ENCODE measurements at regions not wholly inside any gene's neighbourhood (a gene's known extent, or its start where the extent isn't known, plus 50 kb on each side); places are given as distances from the start of the nearest gene placed in this dataset.
A peak's percentile ranks its signal among the peaks of the same experiment; 100 is the strongest.

DNA sequence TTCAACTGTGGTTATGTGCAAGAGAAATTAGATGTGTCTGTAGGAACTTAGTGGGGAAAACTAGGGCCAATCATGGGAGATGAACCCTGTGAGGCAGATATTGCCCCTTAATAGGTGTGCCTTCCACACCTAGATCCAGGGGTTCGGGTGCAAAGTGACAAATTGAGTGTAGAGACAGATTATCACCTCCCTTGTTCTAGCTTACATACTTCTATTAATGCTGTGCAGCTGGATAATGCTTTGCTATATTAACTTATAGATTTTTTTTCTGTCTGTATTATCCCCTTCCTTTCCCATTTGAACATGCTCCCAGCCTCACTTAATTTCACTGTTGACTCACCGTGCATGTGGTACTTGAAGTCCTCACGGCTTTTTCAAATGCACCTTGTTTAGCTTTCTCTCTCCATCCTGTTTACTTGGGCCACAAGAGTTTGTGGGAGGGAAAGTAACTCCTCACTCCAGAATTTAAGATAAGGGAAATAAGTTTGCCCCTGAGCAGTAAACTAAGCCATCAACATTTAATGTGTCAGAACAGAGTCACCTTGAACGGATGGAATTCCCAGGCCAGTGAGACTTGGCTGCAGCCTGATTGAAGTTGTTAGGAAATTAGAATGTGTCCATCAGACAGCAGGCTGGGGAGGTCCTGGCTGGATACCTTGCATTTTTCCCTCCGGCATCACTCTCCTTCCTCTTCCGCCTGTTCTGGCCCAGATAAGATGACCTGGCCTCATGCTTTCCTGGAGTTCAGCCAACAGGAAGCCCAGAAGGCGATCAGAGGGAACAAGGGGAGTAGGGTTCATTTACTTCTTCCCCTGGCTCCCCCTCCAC is 478.4 kb downstream of the BCOR start (continued):
- TF ChIP-seq, protein P1, sequence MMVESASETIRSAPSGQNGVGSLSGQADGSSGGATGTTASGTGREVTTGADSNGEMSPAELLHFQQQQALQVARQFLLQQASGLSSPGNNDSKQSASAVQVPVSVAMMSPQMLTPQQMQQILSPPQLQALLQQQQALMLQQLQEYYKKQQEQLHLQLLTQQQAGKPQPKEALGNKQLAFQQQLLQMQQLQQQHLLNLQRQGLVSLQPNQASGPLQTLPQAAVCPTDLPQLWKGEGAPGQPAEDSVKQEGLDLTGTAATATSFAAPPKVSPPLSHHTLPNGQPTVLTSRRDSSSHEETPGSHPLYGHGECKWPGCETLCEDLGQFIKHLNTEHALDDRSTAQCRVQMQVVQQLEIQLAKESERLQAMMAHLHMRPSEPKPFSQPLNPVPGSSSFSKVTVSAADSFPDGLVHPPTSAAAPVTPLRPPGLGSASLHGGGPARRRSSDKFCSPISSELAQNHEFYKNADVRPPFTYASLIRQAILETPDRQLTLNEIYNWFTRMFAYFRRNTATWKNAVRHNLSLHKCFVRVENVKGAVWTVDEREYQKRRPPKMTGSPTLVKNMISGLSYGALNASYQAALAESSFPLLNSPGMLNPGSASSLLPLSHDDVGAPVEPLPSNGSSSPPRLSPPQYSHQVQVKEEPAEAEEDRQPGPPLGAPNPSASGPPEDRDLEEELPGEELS (CRISPR knock-in tag; IDR thresholded peaks at IDR 0.05; ENCODE audit: borderline replicate concordance): no peak
- TF ChIP-seq, protein P2, sequence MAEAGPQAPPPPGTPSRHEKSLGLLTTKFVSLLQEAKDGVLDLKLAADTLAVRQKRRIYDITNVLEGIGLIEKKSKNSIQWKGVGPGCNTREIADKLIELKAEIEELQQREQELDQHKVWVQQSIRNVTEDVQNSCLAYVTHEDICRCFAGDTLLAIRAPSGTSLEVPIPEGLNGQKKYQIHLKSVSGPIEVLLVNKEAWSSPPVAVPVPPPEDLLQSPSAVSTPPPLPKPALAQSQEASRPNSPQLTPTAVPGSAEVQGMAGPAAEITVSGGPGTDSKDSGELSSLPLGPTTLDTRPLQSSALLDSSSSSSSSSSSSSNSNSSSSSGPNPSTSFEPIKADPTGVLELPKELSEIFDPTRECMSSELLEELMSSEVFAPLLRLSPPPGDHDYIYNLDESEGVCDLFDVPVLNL (CRISPR knock-in tag; IDR thresholded peaks at IDR 0.05; ENCODE audit: low read depth): no peak
- TF ChIP-seq SMAD4 (CRISPR knock-in tag; conservative IDR thresholded peaks at IDR 0.05) (no peak), NR2C2 (CRISPR knock-in tag; IDR thresholded peaks at IDR 0.05) (no peak), NR2C2 (tag; IDR thresholded peaks at IDR 0.05) (0 out of 2 replicates have a peak, but pooled peaks have one; percentile 37), MECOM (CRISPR knock-in tag; IDR thresholded peaks at IDR 0.05) (no peak), ZNF354B (CRISPR knock-in tag; IDR thresholded peaks at IDR 0.05) (no peak), MIER1 (IDR thresholded peaks at IDR 0.05; ENCODE audit: low read depth) (no peak), STAT5B (CRISPR knock-in tag; IDR thresholded peaks at IDR 0.05) (no peak), U2AF1 (optimal IDR thresholded peaks at IDR 0.05; ENCODE audit: low read depth, low read length) (no peak), HDAC3 (IDR thresholded peaks at IDR 0.05; ENCODE audit: borderline replicate concordance, partially characterized antibody) (no peak)
- TF ChIP-seq, protein P3, sequence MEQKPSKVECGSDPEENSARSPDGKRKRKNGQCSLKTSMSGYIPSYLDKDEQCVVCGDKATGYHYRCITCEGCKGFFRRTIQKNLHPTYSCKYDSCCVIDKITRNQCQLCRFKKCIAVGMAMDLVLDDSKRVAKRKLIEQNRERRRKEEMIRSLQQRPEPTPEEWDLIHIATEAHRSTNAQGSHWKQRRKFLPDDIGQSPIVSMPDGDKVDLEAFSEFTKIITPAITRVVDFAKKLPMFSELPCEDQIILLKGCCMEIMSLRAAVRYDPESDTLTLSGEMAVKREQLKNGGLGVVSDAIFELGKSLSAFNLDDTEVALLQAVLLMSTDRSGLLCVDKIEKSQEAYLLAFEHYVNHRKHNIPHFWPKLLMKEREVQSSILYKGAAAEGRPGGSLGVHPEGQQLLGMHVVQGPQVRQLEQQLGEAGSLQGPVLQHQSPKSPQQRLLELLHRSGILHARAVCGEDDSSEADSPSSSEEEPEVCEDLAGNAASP (IDR thresholded peaks at IDR 0.05): no peak
- TF ChIP-seq, protein P4, sequence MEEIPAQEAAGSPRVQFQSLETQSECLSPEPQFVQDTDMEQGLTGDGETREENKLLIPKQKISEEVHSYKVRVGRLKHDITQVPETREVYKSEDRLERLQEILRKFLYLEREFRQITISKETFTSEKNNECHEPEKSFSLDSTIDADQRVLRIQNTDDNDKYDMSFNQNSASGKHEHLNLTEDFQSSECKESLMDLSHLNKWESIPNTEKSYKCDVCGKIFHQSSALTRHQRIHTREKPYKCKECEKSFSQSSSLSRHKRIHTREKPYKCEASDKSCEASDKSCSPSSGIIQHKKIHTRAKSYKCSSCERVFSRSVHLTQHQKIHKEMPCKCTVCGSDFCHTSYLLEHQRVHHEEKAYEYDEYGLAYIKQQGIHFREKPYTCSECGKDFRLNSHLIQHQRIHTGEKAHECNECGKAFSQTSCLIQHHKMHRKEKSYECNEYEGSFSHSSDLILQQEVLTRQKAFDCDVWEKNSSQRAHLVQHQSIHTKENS (CRISPR knock-in tag; IDR thresholded peaks at IDR 0.05): no peak
- TF ChIP-seq, protein P5, sequence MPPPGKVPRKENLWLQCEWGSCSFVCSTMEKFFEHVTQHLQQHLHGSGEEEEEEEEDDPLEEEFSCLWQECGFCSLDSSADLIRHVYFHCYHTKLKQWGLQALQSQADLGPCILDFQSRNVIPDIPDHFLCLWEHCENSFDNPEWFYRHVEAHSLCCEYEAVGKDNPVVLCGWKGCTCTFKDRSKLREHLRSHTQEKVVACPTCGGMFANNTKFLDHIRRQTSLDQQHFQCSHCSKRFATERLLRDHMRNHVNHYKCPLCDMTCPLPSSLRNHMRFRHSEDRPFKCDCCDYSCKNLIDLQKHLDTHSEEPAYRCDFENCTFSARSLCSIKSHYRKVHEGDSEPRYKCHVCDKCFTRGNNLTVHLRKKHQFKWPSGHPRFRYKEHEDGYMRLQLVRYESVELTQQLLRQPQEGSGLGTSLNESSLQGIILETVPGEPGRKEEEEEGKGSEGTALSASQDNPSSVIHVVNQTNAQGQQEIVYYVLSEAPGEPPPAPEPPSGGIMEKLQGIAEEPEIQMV (tag; conservative IDR thresholded peaks at IDR 0.05; ENCODE audit: low read depth): no peak
- TF ChIP-seq, protein P6, sequence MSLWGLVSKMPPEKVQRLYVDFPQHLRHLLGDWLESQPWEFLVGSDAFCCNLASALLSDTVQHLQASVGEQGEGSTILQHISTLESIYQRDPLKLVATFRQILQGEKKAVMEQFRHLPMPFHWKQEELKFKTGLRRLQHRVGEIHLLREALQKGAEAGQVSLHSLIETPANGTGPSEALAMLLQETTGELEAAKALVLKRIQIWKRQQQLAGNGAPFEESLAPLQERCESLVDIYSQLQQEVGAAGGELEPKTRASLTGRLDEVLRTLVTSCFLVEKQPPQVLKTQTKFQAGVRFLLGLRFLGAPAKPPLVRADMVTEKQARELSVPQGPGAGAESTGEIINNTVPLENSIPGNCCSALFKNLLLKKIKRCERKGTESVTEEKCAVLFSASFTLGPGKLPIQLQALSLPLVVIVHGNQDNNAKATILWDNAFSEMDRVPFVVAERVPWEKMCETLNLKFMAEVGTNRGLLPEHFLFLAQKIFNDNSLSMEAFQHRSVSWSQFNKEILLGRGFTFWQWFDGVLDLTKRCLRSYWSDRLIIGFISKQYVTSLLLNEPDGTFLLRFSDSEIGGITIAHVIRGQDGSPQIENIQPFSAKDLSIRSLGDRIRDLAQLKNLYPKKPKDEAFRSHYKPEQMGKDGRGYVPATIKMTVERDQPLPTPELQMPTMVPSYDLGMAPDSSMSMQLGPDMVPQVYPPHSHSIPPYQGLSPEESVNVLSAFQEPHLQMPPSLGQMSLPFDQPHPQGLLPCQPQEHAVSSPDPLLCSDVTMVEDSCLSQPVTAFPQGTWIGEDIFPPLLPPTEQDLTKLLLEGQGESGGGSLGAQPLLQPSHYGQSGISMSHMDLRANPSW (CRISPR knock-in tag; IDR thresholded peaks at IDR 0.05): no peak
